Lower lobe of right lung (tissue), 2 donors: ENCODE measurements at regions not wholly inside any gene's neighbourhood (a gene's known extent, or its start where the extent isn't known, plus 50 kb on each side); places are given as distances from the start of the nearest gene placed in this dataset.

Experiments
- ATAC-seq, 2 donors: fragments of 200-7000 bp; cut with Tn5 transposase; one replicate each; pipeline ENCODE4 v1.9.1; 2020 to 2022; ENCODE audit warnings: mild to moderate bottlenecking in 2 of 2, moderate library complexity in 2 of 2
- DNase-seq: peaks from one replicate; pipeline ENCODE4 v3.0.0-alpha.2; 2020
- H3K27ac ChIP-seq: fragments of 200-600 bp; one replicate; pipeline ENCODE4 v1.8.0; 2022
- H3K27me3 ChIP-seq: fragments of 200-600 bp; one replicate; pipeline ENCODE4 v1.8.0; 2022; ENCODE audit warnings: low read depth
- H3K36me3 ChIP-seq: fragments of 200-600 bp; one replicate; pipeline ENCODE4 v1.8.0; 2022; ENCODE audit warnings: mild to moderate bottlenecking
- H3K4me1 ChIP-seq: fragments of 200-600 bp; one replicate; pipeline ENCODE4 v1.8.0; 2022
- H3K4me3 ChIP-seq: fragments of 200-600 bp; one replicate; pipeline ENCODE4 v1.8.0; 2022; ENCODE audit warnings: mild to moderate bottlenecking
- H3K9me3 ChIP-seq: fragments of 200-600 bp; one replicate; pipeline ENCODE4 v1.8.0; 2022
- CTCF ChIP-seq: fragments of 200-600 bp; IDR thresholded peaks from one replicate; pipeline ENCODE4 v1.8.0; 2022; ENCODE audit warnings: antibody characterized with exemption, mild to moderate bottlenecking
- intact Hi-C: fragments of 100-400 bp; cut with DNase I; formaldehyde crosslinking; loops from one replicate; pipeline ENCODE4 v1.11.0; 2022
- donor health status: DM: no; HTN: yes; CAD: no; lungs with severe emphysema.

GRCh38 chr7:130879191-130879590 lies 145.2 kb upstream of the KLF14 start:
- ATAC-seq = no peak
- Histone ChIP-seq H3K4me1 (peaks cover 42% of the 10 kb centered on the region), H3K9me3 (no peaks in the 10 kb centered on the region), H3K4me3 (no peak overlapping the region), H3K36me3 (peaks cover 90% of the 10 kb centered on the region), H3K27me3 (no peaks in the 10 kb centered on the region), H3K27ac (no peak overlapping the region)
- no peak for DNase-seq
- TF ChIP-seq CTCF = no peak
- intact Hi-C loops = no loop called here

- no peak for TF ChIP-seq CTCF
- intact Hi-C loops = no loop called here
- Histone ChIP-seq H3K36me3 (peaks cover 93% of the 10 kb centered on the region), H3K27me3 (no peaks in the 10 kb centered on the region), H3K4me3 (no peak overlapping the region), H3K9me3 (no peaks in the 10 kb centered on the region), H3K27ac (peak overlapping the region; percentile 4), H3K4me1 (peaks cover 44% of the 10 kb centered on the region)
- DNase-seq (no peak), ATAC-seq (peak in 1 of 2 donors; percentile 36)
Measured at GRCh38 chr7:130880668-130881067, 146.7 kb upstream of the KLF14 start.

DNA sequence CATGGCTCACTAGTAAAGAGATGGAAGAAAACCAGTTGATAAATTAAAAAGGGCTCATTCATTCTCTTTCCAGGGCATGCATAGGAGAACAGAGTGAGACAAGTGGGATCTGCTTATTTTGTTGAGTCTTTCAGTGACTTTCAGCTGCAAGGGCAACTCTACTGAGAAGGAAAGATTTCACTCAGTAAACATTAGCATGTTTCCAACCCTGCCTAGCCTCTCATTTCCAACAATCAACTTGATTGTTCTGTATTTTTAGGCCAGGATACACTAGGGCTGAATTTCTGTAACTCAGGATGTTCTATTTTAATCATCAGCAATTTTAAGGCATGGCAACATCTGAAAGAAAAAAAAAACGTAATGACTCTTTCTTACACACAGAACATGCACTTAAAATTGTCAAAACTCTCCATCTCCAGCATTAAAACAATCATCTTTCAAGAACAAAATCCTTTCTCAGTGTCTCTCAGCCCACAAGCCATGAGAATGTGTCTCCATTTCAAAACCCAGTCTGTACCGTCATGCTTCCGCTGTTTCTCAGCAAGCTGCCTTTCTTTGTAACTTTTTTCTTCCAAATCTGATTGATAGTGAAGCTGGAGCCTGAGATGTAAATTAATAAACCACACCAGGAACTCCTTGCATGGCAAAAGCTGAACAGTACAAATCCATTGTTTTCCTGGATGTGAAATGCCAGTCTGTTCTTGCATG lies 147.2 kb upstream of the KLF14 start:
- Histone ChIP-seq H3K36me3 (peaks cover 97% of the 10 kb centered on the region), H3K27me3 (no peaks in the 10 kb centered on the region), H3K4me1 (peaks cover 45% of the 10 kb centered on the region), H3K4me3 (no peak overlapping the region), H3K9me3 (no peaks in the 10 kb centered on the region), H3K27ac (peak overlapping the region; percentile 21)
- no peak for DNase-seq
- TF ChIP-seq CTCF = no peak
- peak in 1 of 2 donors; percentile 2 for ATAC-seq
- intact Hi-C loops = no loop called here

DNA sequence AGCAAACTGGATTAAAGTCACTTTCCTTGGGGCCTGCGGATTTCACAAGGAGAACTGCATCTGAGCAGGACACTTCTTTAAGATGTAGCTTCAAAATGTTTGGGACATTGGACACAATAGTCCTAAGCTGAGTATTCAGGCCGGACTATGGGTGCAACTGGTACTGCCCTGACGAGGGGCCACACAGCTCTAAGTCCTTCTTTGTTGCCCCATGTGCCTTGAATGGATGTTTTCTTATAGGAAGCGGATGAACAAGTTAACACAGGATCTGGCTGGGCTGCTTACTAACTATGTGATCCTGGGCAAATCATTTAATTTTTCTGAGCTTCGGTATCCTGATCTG lies 147.8 kb upstream of the KLF14 start:
- DNase-seq = no peak
- Histone ChIP-seq H3K4me3 (no peak overlapping the region), H3K27ac (peak overlapping the region; percentile 21), H3K36me3 (peaks cover 98% of the 10 kb centered on the region), H3K4me1 (peaks cover 50% of the 10 kb centered on the region), H3K9me3 (no peaks in the 10 kb centered on the region), H3K27me3 (no peaks in the 10 kb centered on the region)
- no peak for TF ChIP-seq CTCF
- intact Hi-C loops = no loop called here
- no peak for ATAC-seq

- H3K4me3 ChIP-seq = no peak overlapping the region
- peaks cover 100% of the 10 kb centered on the region for H3K36me3 ChIP-seq
- no peak for TF ChIP-seq CTCF
- no peaks in the 10 kb centered on the region for H3K27me3 ChIP-seq
- no peak overlapping the region for H3K27ac ChIP-seq
- intact Hi-C loops = no loop called here
- DNase-seq (no peak), ATAC-seq (no peak)
- H3K4me1 ChIP-seq = peaks cover 56% of the 10 kb centered on the region
- H3K9me3 ChIP-seq = no peaks in the 10 kb centered on the region
Measured at GRCh38 chr7:130882396-130882795, 148.4 kb upstream of the KLF14 start.
